Spleen (tissue), 11 donors: ENCODE measurements at regions not wholly inside any gene's neighbourhood (a gene's known extent, or its start where the extent isn't known, plus 50 kb on each side); places are given as distances from the start of the nearest gene placed in this dataset.

Source experiments
- DNase-seq: peaks from one replicate; pipeline ENCODE4 v3.0.0-alpha.2; 2020
- H3K27ac ChIP-seq, 8 donors: fragments of 200-600 bp; sonication (generic) in 7 of 8; 1 replicate in 4 of 8; 2 replicates in 4 of 8; pipeline versions ENCODE4 v1.5.0 to v1.8.0; 2016 to 2021; ENCODE audit warnings: inconsistent platforms in 4 of 8, mild to moderate bottlenecking in 4 of 8, moderate library complexity in 1 of 8
- H3K27me3 ChIP-seq, 7 donors: fragments of 200-600 bp; sonication (generic) in 6 of 7; replicated peaks in 1 of 7; 1 replicate in 4 of 7; 2 replicates in 3 of 7; pipeline versions ENCODE4 v1.5.0 to v1.8.0; 2016 to 2021; ENCODE audit warnings: inconsistent platforms in 3 of 7, mild to moderate bottlenecking in 1 of 7
- H3K36me3 ChIP-seq, 6 donors: fragments of 200-600 bp; sonication (generic) in 5 of 6; 1 replicate in 4 of 6; 2 replicates in 2 of 6; pipeline versions ENCODE4 v1.5.0 to v1.8.0; 2016 to 2021; ENCODE audit warnings: inconsistent platforms in 2 of 6
- H3K4me1 ChIP-seq, 6 donors: fragments of 200-600 bp; sonication (generic) in 5 of 6; 1 replicate in 3 of 6; 2 replicates in 3 of 6; pipeline versions ENCODE4 v1.5.0 to v1.8.0; 2016 to 2021; ENCODE audit warnings: inconsistent platforms in 3 of 6
- H3K4me3 ChIP-seq, 8 donors: fragments of 200-600 bp; sonication (generic) in 7 of 8; 1 replicate in 4 of 8; 2 replicates in 4 of 8; pipeline versions ENCODE4 v1.5.0 to v1.8.0; 2016 to 2021; ENCODE audit warnings: inconsistent platforms in 4 of 8, mild to moderate bottlenecking in 4 of 8, moderate library complexity in 2 of 8
- H3K9me3 ChIP-seq, 8 donors: fragments of 200-600 bp; sonication (generic) in 7 of 8; 1 replicate in 4 of 8; 2 replicates in 4 of 8; pipeline versions ENCODE4 v1.5.0 to v1.8.0; 2016 to 2021; ENCODE audit warnings: inconsistent platforms in 4 of 8
- CTCF ChIP-seq, 11 experiments: fragments of 200-600 bp in 7 of 11; fragments of 450-650 bp in 4 of 11; sonication (generic) in 4 of 11; IDR thresholded peaks in 8 of 11; conservative IDR thresholded peaks in 3 of 11; 1 replicate in 7 of 11; 2 replicates in 4 of 11; pipeline versions ENCODE4 v1.4.0 to v1.8.0; 2016 to 2021; ENCODE audit warnings: antibody characterized with exemption in 11 of 11, inconsistent platforms in 4 of 11, mild to moderate bottlenecking in 1 of 11
- POLR2A ChIP-seq, 3 donors: fragments of 450-650 bp; IDR thresholded peaks; one replicate each; pipeline ENCODE4 v1.5.1; 2017; ENCODE audit warnings: antibody characterized with exemption in 3 of 3, mild to moderate bottlenecking in 1 of 3
- POLR2AphosphoS5 ChIP-seq, 3 donors: sonication (generic); formaldehyde crosslinking; IDR thresholded peaks; one replicate each; pipeline ENCODE4 v1.5.1; 2017; ENCODE audit warnings: antibody characterized with exemption in 3 of 3
- WGBS, 5 donors: extraction: QIAGEN DNeasy Blood & Tissue Kit in 3 of 5; methylation state at CpG; one replicate each; pipeline versions ENCODE4 v1.1.5 to v1.1.7; 2013 to 2018; 5-methylcytosine and 5-hydroxymethylcytosine counted together
- intact Hi-C: fragments of 100-400 bp; cut with DNase I; formaldehyde crosslinking; loops from one replicate; pipeline ENCODE4 v1.15.0; 2023; ENCODE audit warnings: low total_unique reads
- donor health status: healthy with polysubstance abuse.
- donor health status: DM: no; HTN: no; CAD: no; lungs with moderate emphysema.
- donor health status: DM: no; HTN: no; CAD: no.
- donor health status: Bipolar disorder and iron deficiency.
- donor health status: healthy.
- donor health status: DM: no; HTN: no; CAD: no.
- donor health status: DM: yes; HTN: yes; CAD: no.

GRCh38 chr4:31324814-31325213 is 604.6 kb downstream of the PCDH7 start:
- Histone ChIP-seq H3K4me1 (no peaks in the 10 kb centered on the region), H3K27me3 (no peaks in the 10 kb centered on the region), H3K4me3 (no peak overlapping the region), H3K27ac (no peak overlapping the region), H3K36me3 (no peaks in the 10 kb centered on the region), H3K9me3 (peaks cover 0 to 9% (median 0%) of the 10 kb centered on the region in 8 donors)
- no peak for TF ChIP-seq POLR2A (IDR thresholded peaks at IDR 0.05)
- TF ChIP-seq CTCF (IDR thresholded peaks at IDR 0.05 in 8 of 11, conservative IDR thresholded peaks at IDR 0.05 in 3 of 11) = no peak
- TF ChIP-seq POLR2AphosphoS5 (IDR thresholded peaks at IDR 0.05) = no peak
- no peak for DNase-seq
- intact Hi-C loops = no loop called here

GRCh38 chr4:31325300-31325699 is 605.1 kb downstream of the PCDH7 start:
- Histone ChIP-seq H3K4me1 (no peaks in the 10 kb centered on the region), H3K4me3 (no peak overlapping the region), H3K27me3 (no peaks in the 10 kb centered on the region), H3K9me3 (peaks cover 0 to 9% (median 0%) of the 10 kb centered on the region in 8 donors), H3K36me3 (no peaks in the 10 kb centered on the region), H3K27ac (no peak overlapping the region)
- DNase-seq = no peak
- intact Hi-C loops = no loop called here
- TF ChIP-seq CTCF (IDR thresholded peaks at IDR 0.05 in 8 of 11, conservative IDR thresholded peaks at IDR 0.05 in 3 of 11) (no peak), POLR2A (IDR thresholded peaks at IDR 0.05) (no peak)
- 52 to 79% (median 74%) methylated on average over 1 of the region's 1 CpG for WGBS, 5 donors

GRCh38 chr4:31327031-31327430 is 606.9 kb downstream of the PCDH7 start:
- Histone ChIP-seq H3K4me3 (no peak overlapping the region), H3K4me1 (no peaks in the 10 kb centered on the region), H3K36me3 (no peaks in the 10 kb centered on the region), H3K27ac (no peak overlapping the region), H3K9me3 (peaks cover 0 to 5% (median 0%) of the 10 kb centered on the region in 8 donors), H3K27me3 (no peaks in the 10 kb centered on the region)
- WGBS, 5 donors = 83 to 94% (median 90%) methylated on average over 6 of the region's 6 CpGs
- TF ChIP-seq POLR2AphosphoS5 (IDR thresholded peaks at IDR 0.05) = no peak
- TF ChIP-seq POLR2A (IDR thresholded peaks at IDR 0.05) = no peak
- no peak for TF ChIP-seq CTCF (IDR thresholded peaks at IDR 0.05 in 8 of 11, conservative IDR thresholded peaks at IDR 0.05 in 3 of 11)
- intact Hi-C loops = no loop called here
- no peak for DNase-seq

GRCh38 chr4:31328932-31329331 is 608.8 kb downstream of the PCDH7 start:
- no peaks in the 10 kb centered on the region for H3K36me3 ChIP-seq
- H3K9me3 ChIP-seq = peaks cover 0 to 5% (median 0%) of the 10 kb centered on the region in 8 donors
- no peak for TF ChIP-seq POLR2A (IDR thresholded peaks at IDR 0.05)
- no peak for TF ChIP-seq CTCF (IDR thresholded peaks at IDR 0.05 in 8 of 11, conservative IDR thresholded peaks at IDR 0.05 in 3 of 11)
- no peaks in the 10 kb centered on the region for H3K4me1 ChIP-seq
- no peak overlapping the region for H3K4me3 ChIP-seq
- intact Hi-C loops = no loop called here
- WGBS, 5 donors = 37 to 68% (median 49%) methylated on average over 1 of the region's 1 CpG
- H3K27me3 ChIP-seq = no peaks in the 10 kb centered on the region
- no peak for DNase-seq
- H3K27ac ChIP-seq = no peak overlapping the region
